ENCODE measurements at regions not wholly inside any gene's neighbourhood (a gene's known extent, or its start where the extent isn't known, plus 50 kb on each side); places are given as distances from the start of the nearest gene placed in this dataset.

- TF ChIP-seq CTCF (IDR thresholded peaks at IDR 0.05; ENCODE audit: extremely low read depth, low read depth, low read length), result no peak
- no peak for DNase-seq (ENCODE audit: insufficient read length, low spot score, missing footprints)
Observed at GRCh38 chr4:100288161-100288560, 97.9 kb upstream of the DDIT4L start.

GRCh38 chr4:100287534-100287933 lies 97.3 kb upstream of the DDIT4L start:
- Histone ChIP-seq H3K4me1 (ENCODE audit: insufficient read depth, low read length) (peaks cover 12% of the 10 kb centered on the region), H3K27me3 (ENCODE audit: insufficient read depth, low read length) (no peaks in the 10 kb centered on the region), H2AFZ (ENCODE audit: low read length) (no peak overlapping the region), H3K27ac (ENCODE audit: low read depth, low read length) (no peak overlapping the region), H3K79me2 (ENCODE audit: insufficient read depth, low read length) (no peaks in the 10 kb centered on the region), H3K36me3 (ENCODE audit: insufficient read depth, low read length) (no peaks in the 10 kb centered on the region), H3K4me2 (ENCODE audit: insufficient read depth, low read length) (no peak overlapping the region), H3K4me3 (ENCODE audit: insufficient read depth, low read length) (no peak overlapping the region), H4K20me1 (ENCODE audit: insufficient read depth, low read length) (no peaks in the 10 kb centered on the region), H3K9me3 (ENCODE audit: low read depth, low read length) (no peaks in the 10 kb centered on the region)
- DNase-seq (ENCODE audit: insufficient read length, low spot score, missing footprints), result no peak
- TF ChIP-seq CTCF (IDR thresholded peaks at IDR 0.05; ENCODE audit: extremely low read depth, low read depth, low read length), result no peak

More at GRCh38 chr4:100288161-100288560, 97.9 kb upstream of the DDIT4L start:
- Histone ChIP-seq H3K4me1 (ENCODE audit: insufficient read depth, low read length) (peaks cover 12% of the 10 kb centered on the region), H3K9me3 (ENCODE audit: low read depth, low read length) (no peaks in the 10 kb centered on the region), H3K27me3 (ENCODE audit: insufficient read depth, low read length) (no peaks in the 10 kb centered on the region), H4K20me1 (ENCODE audit: insufficient read depth, low read length) (no peaks in the 10 kb centered on the region), H3K27ac (ENCODE audit: low read depth, low read length) (no peak overlapping the region), H3K4me2 (ENCODE audit: insufficient read depth, low read length) (no peak overlapping the region), H3K79me2 (ENCODE audit: insufficient read depth, low read length) (no peaks in the 10 kb centered on the region), H3K4me3 (ENCODE audit: insufficient read depth, low read length) (no peak overlapping the region), H2AFZ (ENCODE audit: low read length) (no peak overlapping the region), H3K36me3 (ENCODE audit: insufficient read depth, low read length) (no peaks in the 10 kb centered on the region)

- Histone ChIP-seq H3K27ac (ENCODE audit: low read depth, low read length) (no peak overlapping the region), H3K36me3 (ENCODE audit: insufficient read depth, low read length) (no peaks in the 10 kb centered on the region), H3K4me2 (ENCODE audit: insufficient read depth, low read length) (no peak overlapping the region), H2AFZ (ENCODE audit: low read length) (no peak overlapping the region), H3K9me3 (ENCODE audit: low read depth, low read length) (no peaks in the 10 kb centered on the region), H3K79me2 (ENCODE audit: insufficient read depth, low read length) (no peaks in the 10 kb centered on the region), H3K27me3 (ENCODE audit: insufficient read depth, low read length) (no peaks in the 10 kb centered on the region), H3K4me1 (ENCODE audit: insufficient read depth, low read length) (peaks cover 12% of the 10 kb centered on the region), H3K4me3 (ENCODE audit: insufficient read depth, low read length) (no peak overlapping the region), H4K20me1 (ENCODE audit: insufficient read depth, low read length) (no peaks in the 10 kb centered on the region)
- no peak for DNase-seq (ENCODE audit: insufficient read length, low spot score, missing footprints)
- TF ChIP-seq CTCF (IDR thresholded peaks at IDR 0.05; ENCODE audit: extremely low read depth, low read depth, low read length), result no peak
Observed at GRCh38 chr4:100286636-100287035, 96.4 kb upstream of the DDIT4L start.

GRCh38 chr4:100285121-100285520 lies 94.9 kb upstream of the DDIT4L start:
- no peak overlapping the region for H3K4me3 ChIP-seq (ENCODE audit: insufficient read depth, low read length)
- H3K27ac ChIP-seq (ENCODE audit: low read depth, low read length), result no peak overlapping the region
- H2AFZ ChIP-seq (ENCODE audit: low read length), result no peak overlapping the region
- DNase-seq (ENCODE audit: insufficient read length, low spot score, missing footprints), result no peak
- H3K4me1 ChIP-seq (ENCODE audit: insufficient read depth, low read length), result peaks cover 10% of the 10 kb centered on the region
- H3K9me3 ChIP-seq (ENCODE audit: low read depth, low read length), result no peaks in the 10 kb centered on the region
- no peak overlapping the region for H3K4me2 ChIP-seq (ENCODE audit: insufficient read depth, low read length)
- TF ChIP-seq CTCF (IDR thresholded peaks at IDR 0.05; ENCODE audit: extremely low read depth, low read depth, low read length), result no peak
- no peaks in the 10 kb centered on the region for H4K20me1 ChIP-seq (ENCODE audit: insufficient read depth, low read length)
- H3K79me2 ChIP-seq (ENCODE audit: insufficient read depth, low read length), result no peaks in the 10 kb centered on the region
- H3K27me3 ChIP-seq (ENCODE audit: insufficient read depth, low read length), result no peaks in the 10 kb centered on the region
- no peaks in the 10 kb centered on the region for H3K36me3 ChIP-seq (ENCODE audit: insufficient read depth, low read length)
